Occipital lobe (tissue), 1 donor: ENCODE measurements at regions not wholly inside any gene's neighbourhood (a gene's known extent, or its start where the extent isn't known, plus 50 kb on each side); places are given as distances from the start of the nearest gene placed in this dataset.
A peak's percentile ranks its signal among the peaks of the same experiment; 100 is the strongest.

Source experiments
- DNase-seq: peaks from one replicate; lab custom pipeline; 2025; lab: John Stamatoyannopoulos, UW

- DNase-seq = no peak
These were observed 123.1 kb upstream of the PJA2 start for GRCh38 chr5:109532773-109533364.

- no peak for DNase-seq
These were observed 121.5 kb upstream of the PJA2 start for GRCh38 chr5:109531262-109531661.

GRCh38 chr5:109529987-109530386 lies 120.2 kb upstream of the PJA2 start:
- DNase-seq = no peak

- DNase-seq = no peak
These were observed 119.7 kb upstream of the PJA2 start for GRCh38 chr5:109529520-109529919.

- DNase-seq = no peak
These were observed 114.8 kb upstream of the PJA2 start for GRCh38 chr5:109524555-109524954.

GRCh38 chr5:109524026-109524425 lies 114.3 kb upstream of the PJA2 start:
- DNase-seq = no peak

- DNase-seq = no peak
These were observed 112.6 kb upstream of the PJA2 start for GRCh38 chr5:109522404-109522803.

- DNase-seq = no peak
These were observed 109.6 kb upstream of the PJA2 start for GRCh38 chr5:109519416-109519815.

- DNase-seq = no peak
These were observed 106.6 kb upstream of the PJA2 start for GRCh38 chr5:109516390-109516789.

GRCh38 chr5:109511980-109512734 lies 102.4 kb upstream of the PJA2 start:
- no peak for DNase-seq

- DNase-seq = no peak
These were observed 96.8 kb upstream of the PJA2 start for GRCh38 chr5:109506556-109506955.

GRCh38 chr5:109496112-109496511 lies 86.3 kb upstream of the PJA2 start:
- DNase-seq = no peak

GRCh38 chr5:109487753-109488420 lies 78.1 kb upstream of the PJA2 start:
- DNase-seq = no peak

GRCh38 chr5:109486200-109486804 lies 76.5 kb upstream of the PJA2 start:
- DNase-seq = no peak

- DNase-seq = peak; percentile 20
These were observed 75.3 kb upstream of the PJA2 start for GRCh38 chr5:109485030-109485429.

GRCh38 chr5:109484597-109484996 lies 74.8 kb upstream of the PJA2 start:
- DNase-seq = no peak

- no peak for DNase-seq
These were observed 73.7 kb upstream of the PJA2 start for GRCh38 chr5:109483395-109483971.

- DNase-seq = no peak
These were observed 73.0 kb upstream of the PJA2 start for GRCh38 chr5:109482748-109483147.

GRCh38 chr5:109479260-109479860 lies 69.6 kb upstream of the PJA2 start:
- no peak for DNase-seq

- no peak for DNase-seq
These were observed 69.1 kb upstream of the PJA2 start for GRCh38 chr5:109478830-109479229.

- DNase-seq = no peak
These were observed 66.5 kb upstream of the PJA2 start for GRCh38 chr5:109476292-109476691.
